GM23338 (cell line): ENCODE measurements at regions not wholly inside any gene's neighbourhood (a gene's known extent, or its start where the extent isn't known, plus 50 kb on each side); places are given as distances from the start of the nearest gene placed in this dataset.

Experiments
- CTCF ChIP-seq, 2 experiments: fragments of 200-600 bp in 1 of 2; sonication (generic) in 1 of 2; conservative IDR thresholded peaks; 2 replicates each; pipeline versions ENCODE4 v1.5.1 to v1.6.1; 2016 to 2017; ENCODE audit warnings: antibody characterized with exemption in 2 of 2, low read depth in 2 of 2, mild to moderate bottlenecking in 2 of 2, moderate library complexity in 1 of 2
- ETS1 ChIP-seq: IDR thresholded peaks from 2 replicates; pipeline ENCODE4 v1.6.1; 2016; ENCODE audit warnings: antibody characterized with exemption
- EZH2 ChIP-seq: fragments of 200-600 bp; sonication (generic); IDR thresholded peaks from one replicate; pipeline ENCODE4 v1.8.0; 2017; ENCODE audit warnings: antibody characterized with exemption, mild to moderate bottlenecking, low read depth; ENCODE audit not compliant: unreplicated experiment
- EZH2phosphoT487 ChIP-seq: fragments of 200-600 bp; sonication (generic); IDR thresholded peaks from one replicate; pipeline ENCODE4 v1.8.1; 2018; ENCODE audit warnings: antibody characterized with exemption; ENCODE audit not compliant: unreplicated experiment
- JUNB ChIP-seq: IDR thresholded peaks from one replicate; pipeline ENCODE4 v1.6.1; 2016; ENCODE audit warnings: antibody characterized with exemption; ENCODE audit not compliant: unreplicated experiment
- POLR2AphosphoS5 ChIP-seq: IDR thresholded peaks from 2 replicates; pipeline ENCODE4 v1.6.1; 2016; ENCODE audit warnings: antibody characterized with exemption, low read depth
- ZNF114 ChIP-seq: fragments of 250-450 bp; sonication (Bioruptor Pico); IDR thresholded peaks from 2 replicates; pipeline ENCODE4 v1.5.0; 2020; ENCODE audit warnings: mild to moderate bottlenecking, moderate library complexity

- TF ChIP-seq CTCF (conservative IDR thresholded peaks at IDR 0.05; ENCODE audit: low read depth in 2 of 2) = no peak
- TF ChIP-seq JUNB = no peak
- TF ChIP-seq POLR2AphosphoS5 = no peak
- no peak for TF ChIP-seq EZH2phosphoT487
- TF ChIP-seq EZH2 = no peak
- no peak for TF ChIP-seq ZNF114 (CRISPR knock-in tag)
- no peak for TF ChIP-seq ETS1
Observed at GRCh38 chr1:168825129-168825528, 96.1 kb upstream of the DPT start.
